ENCODE measurements at regions not wholly inside any gene's neighbourhood (a gene's known extent, or its start where the extent isn't known, plus 50 kb on each side); places are given as distances from the start of the nearest gene placed in this dataset.

GRCh38 chr7:113800826-113801225 lies 118.0 kb downstream of the PPP1R3A start:
- no peak overlapping the region for H2AFZ ChIP-seq (ENCODE audit: low read depth, low read length)
- no peaks in the 10 kb centered on the region for H3K9me3 ChIP-seq (ENCODE audit: low read length)
- H3K4me1 ChIP-seq (ENCODE audit: insufficient read depth, low read length) = no peaks in the 10 kb centered on the region
- no peaks in the 10 kb centered on the region for H3K36me3 ChIP-seq (ENCODE audit: insufficient read depth, low read length)
- no peaks in the 10 kb centered on the region for H3K27me3 ChIP-seq (ENCODE audit: insufficient read depth, low read length)
- no peak overlapping the region for H3K4me3 ChIP-seq (ENCODE audit: low read length)

GRCh38 chr7:113799896-113800295 lies 118.9 kb downstream of the PPP1R3A start:
- no peaks in the 10 kb centered on the region for H3K27me3 ChIP-seq (ENCODE audit: insufficient read depth, low read length)
- H3K4me1 ChIP-seq (ENCODE audit: insufficient read depth, low read length) = no peaks in the 10 kb centered on the region
- no peak overlapping the region for H3K4me3 ChIP-seq (ENCODE audit: low read length)
- H3K9me3 ChIP-seq (ENCODE audit: low read length) = no peaks in the 10 kb centered on the region
- no peak overlapping the region for H2AFZ ChIP-seq (ENCODE audit: low read depth, low read length)
- no peaks in the 10 kb centered on the region for H3K36me3 ChIP-seq (ENCODE audit: insufficient read depth, low read length)

DNA sequence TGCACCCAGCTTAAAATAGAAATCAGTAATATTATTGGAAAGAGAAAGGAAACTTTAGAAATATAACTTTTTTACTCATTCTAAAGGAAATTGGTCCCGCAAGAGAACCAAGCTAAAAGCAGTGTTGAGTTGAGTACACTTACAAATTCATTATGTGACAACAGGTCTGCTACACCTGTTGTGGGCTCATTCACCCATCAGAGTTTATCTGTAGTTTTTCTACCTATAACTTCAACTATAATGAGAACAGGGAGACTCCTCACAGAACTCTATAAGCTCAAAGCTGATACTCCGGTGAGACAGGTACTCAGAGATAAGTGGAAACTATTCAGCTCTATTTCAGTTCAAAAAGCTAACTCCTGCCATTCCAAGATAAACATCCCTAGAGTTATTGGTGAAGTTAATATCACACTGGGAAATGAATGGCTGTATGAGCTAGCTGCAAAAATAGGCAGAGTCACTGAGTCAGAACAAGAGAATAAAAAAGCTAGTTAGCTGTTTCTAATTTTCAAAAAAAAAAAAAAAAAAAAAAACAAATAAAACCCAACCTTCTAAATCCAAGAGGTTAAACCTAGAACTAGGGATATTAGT lies 121.3 kb downstream of the PPP1R3A start:
- H3K36me3 ChIP-seq (ENCODE audit: insufficient read depth, low read length) = no peaks in the 10 kb centered on the region
- H3K4me3 ChIP-seq (ENCODE audit: low read length) = no peak overlapping the region
- no peaks in the 10 kb centered on the region for H3K4me1 ChIP-seq (ENCODE audit: insufficient read depth, low read length)
- H3K27me3 ChIP-seq (ENCODE audit: insufficient read depth, low read length) = no peaks in the 10 kb centered on the region
- H3K9me3 ChIP-seq (ENCODE audit: low read length) = no peaks in the 10 kb centered on the region
- H2AFZ ChIP-seq (ENCODE audit: low read depth, low read length) = no peak overlapping the region

DNA sequence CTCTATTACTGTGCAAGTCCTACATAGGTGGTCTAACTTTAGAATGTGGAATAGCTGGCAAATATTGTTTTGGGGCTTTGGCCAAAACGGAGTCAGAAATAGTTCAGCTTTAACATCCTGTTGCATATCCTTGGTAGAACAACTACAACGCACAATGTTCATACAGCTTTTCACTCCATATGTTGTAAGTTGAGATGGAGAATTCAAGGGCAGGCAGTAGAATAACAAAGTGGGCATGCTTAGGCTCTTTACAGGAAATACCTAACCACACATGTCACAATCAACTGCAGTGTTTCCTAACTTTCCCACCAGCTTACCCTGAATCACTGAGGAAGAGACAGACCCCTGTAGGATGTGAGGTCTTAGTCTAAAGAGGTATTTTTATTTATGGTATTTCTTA lies 122.3 kb downstream of the PPP1R3A start:
- Histone ChIP-seq H3K36me3 (ENCODE audit: insufficient read depth, low read length) (no peaks in the 10 kb centered on the region), H3K27me3 (ENCODE audit: insufficient read depth, low read length) (no peaks in the 10 kb centered on the region), H3K9me3 (ENCODE audit: low read length) (no peaks in the 10 kb centered on the region), H3K4me3 (ENCODE audit: low read length) (no peak overlapping the region), H3K4me1 (ENCODE audit: insufficient read depth, low read length) (no peaks in the 10 kb centered on the region), H2AFZ (ENCODE audit: low read depth, low read length) (no peak overlapping the region)

GRCh38 chr7:113794573-113794972 lies 124.2 kb downstream of the PPP1R3A start:
- Histone ChIP-seq H3K36me3 (ENCODE audit: insufficient read depth, low read length) (no peaks in the 10 kb centered on the region), H3K27me3 (ENCODE audit: insufficient read depth, low read length) (no peaks in the 10 kb centered on the region), H3K4me3 (ENCODE audit: low read length) (no peak overlapping the region), H3K4me1 (ENCODE audit: insufficient read depth, low read length) (no peaks in the 10 kb centered on the region), H3K9me3 (ENCODE audit: low read length) (no peaks in the 10 kb centered on the region), H2AFZ (ENCODE audit: low read depth, low read length) (no peak overlapping the region)

DNA sequence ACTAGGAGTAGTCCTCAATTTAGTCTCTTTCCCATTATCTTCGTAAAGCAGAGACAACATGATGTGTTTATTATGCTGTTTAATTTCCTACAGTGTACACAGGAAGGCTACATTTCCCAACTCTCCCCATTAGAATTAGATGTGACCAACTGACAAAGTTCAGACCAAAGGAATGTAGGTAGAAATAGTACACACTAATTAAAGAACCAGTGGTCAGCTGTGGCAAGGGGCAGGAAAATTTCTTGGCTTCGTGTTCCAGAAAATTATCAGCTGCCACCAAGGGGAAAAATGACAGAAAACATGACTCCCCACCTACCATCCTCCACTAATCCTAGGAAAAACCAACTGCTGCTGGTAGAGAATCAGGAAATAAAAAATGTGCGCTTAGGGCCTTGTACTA lies 125.6 kb downstream of the PPP1R3A start:
- no peaks in the 10 kb centered on the region for H3K4me1 ChIP-seq (ENCODE audit: insufficient read depth, low read length)
- H3K27me3 ChIP-seq (ENCODE audit: insufficient read depth, low read length) = no peaks in the 10 kb centered on the region
- H2AFZ ChIP-seq (ENCODE audit: low read depth, low read length) = no peak overlapping the region
- no peaks in the 10 kb centered on the region for H3K9me3 ChIP-seq (ENCODE audit: low read length)
- no peak overlapping the region for H3K4me3 ChIP-seq (ENCODE audit: low read length)
- H3K36me3 ChIP-seq (ENCODE audit: insufficient read depth, low read length) = no peaks in the 10 kb centered on the region

- no peaks in the 10 kb centered on the region for H3K4me1 ChIP-seq (ENCODE audit: insufficient read depth, low read length)
- no peak overlapping the region for H2AFZ ChIP-seq (ENCODE audit: low read depth, low read length)
- H3K9me3 ChIP-seq (ENCODE audit: low read length) = no peaks in the 10 kb centered on the region
- H3K27me3 ChIP-seq (ENCODE audit: insufficient read depth, low read length) = no peaks in the 10 kb centered on the region
- H3K36me3 ChIP-seq (ENCODE audit: insufficient read depth, low read length) = no peaks in the 10 kb centered on the region
- H3K4me3 ChIP-seq (ENCODE audit: low read length) = no peak overlapping the region
Measured at GRCh38 chr7:113790025-113790424, 128.8 kb downstream of the PPP1R3A start.

GRCh38 chr7:113787106-113787505 lies 131.7 kb downstream of the PPP1R3A start:
- H3K4me3 ChIP-seq (ENCODE audit: low read length) = no peak overlapping the region
- no peaks in the 10 kb centered on the region for H3K27me3 ChIP-seq (ENCODE audit: insufficient read depth, low read length)
- no peaks in the 10 kb centered on the region for H3K4me1 ChIP-seq (ENCODE audit: insufficient read depth, low read length)
- H3K36me3 ChIP-seq (ENCODE audit: insufficient read depth, low read length) = no peaks in the 10 kb centered on the region
- H2AFZ ChIP-seq (ENCODE audit: low read depth, low read length) = no peak overlapping the region
- H3K9me3 ChIP-seq (ENCODE audit: low read length) = no peaks in the 10 kb centered on the region

DNA sequence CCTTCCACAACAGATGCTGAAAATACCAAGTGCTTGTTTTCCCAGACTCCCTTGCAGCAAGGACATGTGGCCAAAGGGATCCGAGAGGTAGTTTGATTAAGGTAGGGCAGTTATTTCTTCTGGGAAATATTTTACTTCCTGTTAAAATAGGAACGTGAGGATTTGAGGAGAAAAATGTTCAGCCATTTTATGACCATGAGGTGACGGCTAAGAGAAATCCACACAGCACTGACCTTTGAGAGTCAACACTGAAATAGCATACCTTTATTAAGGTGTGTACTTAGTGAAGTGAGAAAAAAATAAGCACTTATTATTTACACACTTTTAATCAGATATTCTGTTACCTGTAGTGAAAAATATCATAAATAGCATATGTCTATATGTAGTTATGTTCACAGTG lies 133.9 kb downstream of the PPP1R3A start:
- Histone ChIP-seq H3K27me3 (ENCODE audit: insufficient read depth, low read length) (no peaks in the 10 kb centered on the region), H2AFZ (ENCODE audit: low read depth, low read length) (no peak overlapping the region), H3K4me1 (ENCODE audit: insufficient read depth, low read length) (no peaks in the 10 kb centered on the region), H3K36me3 (ENCODE audit: insufficient read depth, low read length) (no peaks in the 10 kb centered on the region), H3K4me3 (ENCODE audit: low read length) (no peak overlapping the region), H3K9me3 (ENCODE audit: low read length) (no peaks in the 10 kb centered on the region)

GRCh38 chr7:113784316-113784715 lies 134.5 kb downstream of the PPP1R3A start:
- no peaks in the 10 kb centered on the region for H3K9me3 ChIP-seq (ENCODE audit: low read length)
- no peaks in the 10 kb centered on the region for H3K27me3 ChIP-seq (ENCODE audit: insufficient read depth, low read length)
- no peak overlapping the region for H2AFZ ChIP-seq (ENCODE audit: low read depth, low read length)
- H3K4me3 ChIP-seq (ENCODE audit: low read length) = no peak overlapping the region
- no peaks in the 10 kb centered on the region for H3K4me1 ChIP-seq (ENCODE audit: insufficient read depth, low read length)
- no peaks in the 10 kb centered on the region for H3K36me3 ChIP-seq (ENCODE audit: insufficient read depth, low read length)

- Histone ChIP-seq H3K4me3 (ENCODE audit: low read length) (no peak overlapping the region), H3K27me3 (ENCODE audit: insufficient read depth, low read length) (no peaks in the 10 kb centered on the region), H3K36me3 (ENCODE audit: insufficient read depth, low read length) (no peaks in the 10 kb centered on the region), H3K9me3 (ENCODE audit: low read length) (no peaks in the 10 kb centered on the region), H3K4me1 (ENCODE audit: insufficient read depth, low read length) (no peaks in the 10 kb centered on the region), H2AFZ (ENCODE audit: low read depth, low read length) (no peak overlapping the region)
Measured at GRCh38 chr7:113783403-113783802, 135.4 kb downstream of the PPP1R3A start.

DNA sequence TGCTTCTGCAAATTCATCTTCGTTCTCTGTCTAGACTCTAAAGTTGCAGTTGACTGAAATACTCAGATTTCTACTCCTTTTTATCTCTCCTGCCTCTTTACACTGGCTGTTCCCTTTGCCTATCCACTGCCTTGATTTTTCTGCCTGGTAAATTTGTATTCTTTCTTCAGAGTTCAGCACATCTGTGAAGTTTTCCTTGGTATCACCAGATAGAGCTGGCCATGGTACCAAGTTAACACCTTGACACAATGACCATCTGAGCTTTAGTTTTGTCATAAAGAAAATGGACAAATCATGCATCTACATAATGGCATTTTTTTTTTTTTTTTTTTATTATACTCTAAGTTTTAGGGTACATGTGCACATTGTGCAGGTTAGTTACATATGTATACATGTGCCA lies 143.0 kb downstream of the PPP1R3A start:
- Histone ChIP-seq H3K27me3 (ENCODE audit: insufficient read depth, low read length) (no peaks in the 10 kb centered on the region), H3K4me1 (ENCODE audit: insufficient read depth, low read length) (no peaks in the 10 kb centered on the region), H3K36me3 (ENCODE audit: insufficient read depth, low read length) (no peaks in the 10 kb centered on the region), H3K4me3 (ENCODE audit: low read length) (no peak overlapping the region), H2AFZ (ENCODE audit: low read depth, low read length) (no peak overlapping the region), H3K9me3 (ENCODE audit: low read length) (no peaks in the 10 kb centered on the region)

- Histone ChIP-seq H3K36me3 (ENCODE audit: insufficient read depth, low read length) (no peaks in the 10 kb centered on the region), H3K4me3 (ENCODE audit: low read length) (no peak overlapping the region), H2AFZ (ENCODE audit: low read depth, low read length) (no peak overlapping the region), H3K4me1 (ENCODE audit: insufficient read depth, low read length) (no peaks in the 10 kb centered on the region), H3K27me3 (ENCODE audit: insufficient read depth, low read length) (no peaks in the 10 kb centered on the region), H3K9me3 (ENCODE audit: low read length) (no peaks in the 10 kb centered on the region)
Measured at GRCh38 chr7:113775401-113775800, 143.4 kb downstream of the PPP1R3A start.

GRCh38 chr7:113774182-113774807 lies 144.5 kb downstream of the PPP1R3A start:
- Histone ChIP-seq H3K9me3 (ENCODE audit: low read length) (no peaks in the 10 kb centered on the region), H2AFZ (ENCODE audit: low read depth, low read length) (no peak overlapping the region), H3K27me3 (ENCODE audit: insufficient read depth, low read length) (no peaks in the 10 kb centered on the region), H3K36me3 (ENCODE audit: insufficient read depth, low read length) (no peaks in the 10 kb centered on the region), H3K4me3 (ENCODE audit: low read length) (no peak overlapping the region), H3K4me1 (ENCODE audit: insufficient read depth, low read length) (no peaks in the 10 kb centered on the region)
